ENCODE measurements at regions not wholly inside any gene's neighbourhood (a gene's known extent, or its start where the extent isn't known, plus 50 kb on each side); places are given as distances from the start of the nearest gene placed in this dataset.

DNA sequence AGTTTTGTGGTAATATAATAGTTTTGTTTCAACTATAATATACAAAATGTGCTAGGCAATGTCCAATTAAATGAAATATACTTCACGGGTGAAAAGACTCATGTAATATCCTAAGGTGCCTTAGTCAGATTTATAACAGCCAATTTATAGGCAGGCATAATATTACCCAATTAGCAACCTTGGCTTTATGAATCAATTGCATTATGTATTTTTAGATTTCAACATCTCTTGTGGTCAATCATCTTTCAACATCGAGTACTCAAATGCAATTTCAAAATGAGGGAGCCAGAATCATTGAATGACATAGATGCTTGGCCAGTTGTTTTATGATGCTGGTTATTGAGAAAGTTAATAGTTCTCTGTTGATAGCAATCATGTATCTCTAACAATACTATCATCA, 110.3 kb upstream of the SP8 start:
- TF ChIP-seq CTCF (IDR thresholded peaks at IDR 0.05) (no peak), ZFX (IDR thresholded peaks at IDR 0.05; ENCODE audit: borderline replicate concordance) (no peak)
